CD8-positive, alpha-beta memory T cell (primary cell): ENCODE measurements at regions not wholly inside any gene's neighbourhood (a gene's known extent, or its start where the extent isn't known, plus 50 kb on each side); places are given as distances from the start of the nearest gene placed in this dataset.
A peak's percentile ranks its signal among the peaks of the same experiment; 100 is the strongest.
"Not testable (repeated sequence)": the region's sequence is repeated elsewhere in the genome, so short reads cannot be mapped to it uniquely, and the experiment has no call there.

Experiments
- CTCF ChIA-PET: fragments of 350-600 bp; sonication (Branson Sonifier 250); formaldehyde crosslinking; loops from one replicate; lab custom pipeline; 2021; ENCODE audit warnings: antibody characterized with exemption; lab: Charles Lee
- POLR2A ChIA-PET: fragments of 350-600 bp; sonication (Branson Sonifier 250); formaldehyde crosslinking; loops from one replicate; lab custom pipeline; 2021; ENCODE audit warnings: antibody characterized with exemption; lab: Charles Lee
- DNase-seq, 5 donors: peaks; one replicate each; pipeline versions ENCODE4 v3.0.0 to v3.0.0-alpha.2; 2020 to 2022; ENCODE audit warnings: mixed read lengths in 1 of 5
- H3K27ac ChIP-seq: one replicate; pipeline ENCODE4 v1.7.0; 2013; ENCODE audit warnings: low read depth, mild to moderate bottlenecking, low read length, moderate library complexity
- H3K27me3 ChIP-seq: 2 replicates; pipeline ENCODE4 v1.7.0; 2013; ENCODE audit warnings: low read length, mild to moderate bottlenecking; ENCODE audit not compliant: insufficient read depth, poor library complexity, severe bottlenecking
- H3K36me3 ChIP-seq: 2 replicates; pipeline ENCODE4 v1.7.0; 2013; ENCODE audit warnings: mild to moderate bottlenecking, low read length, moderate library complexity; ENCODE audit not compliant: insufficient read depth
- H3K4me1 ChIP-seq: 2 replicates; pipeline ENCODE4 v1.7.0; 2013; ENCODE audit warnings: mild to moderate bottlenecking, low read length, moderate library complexity; ENCODE audit not compliant: insufficient read depth
- H3K4me3 ChIP-seq: 2 replicates; pipeline ENCODE4 v1.7.0; 2013; ENCODE audit warnings: mild to moderate bottlenecking, low read length
- H3K9me3 ChIP-seq: 2 replicates; pipeline ENCODE4 v1.7.0; 2013; ENCODE audit warnings: mild to moderate bottlenecking, low read length
- H3K27ac Mint-ChIP-seq, 8 donors: one replicate each; pipeline ENCODE4 v1.8.0; 2020 to 2021; ENCODE audit warnings: mixed read lengths in 8 of 8, mild to moderate bottlenecking in 6 of 8, inconsistent platforms in 3 of 8, moderate library complexity in 3 of 8
- H3K27me3 Mint-ChIP-seq, 2 donors: one replicate each; pipeline ENCODE4 v1.8.0; 2020 to 2021; ENCODE audit warnings: mixed read lengths in 2 of 2, mild to moderate bottlenecking in 1 of 2, moderate library complexity in 1 of 2
- H3K36me3 Mint-ChIP-seq, 3 donors: one replicate each; pipeline ENCODE4 v1.8.0; 2020 to 2021; ENCODE audit warnings: mixed read lengths in 3 of 3, inconsistent platforms in 1 of 3, mild to moderate bottlenecking in 1 of 3
- H3K4me1 Mint-ChIP-seq, 3 donors: one replicate each; pipeline ENCODE4 v1.8.0; 2020 to 2021; ENCODE audit warnings: mixed read lengths in 3 of 3, inconsistent platforms in 1 of 3, mild to moderate bottlenecking in 1 of 3
- H3K4me3 Mint-ChIP-seq, 7 donors: one replicate each; pipeline ENCODE4 v1.8.0; 2020 to 2021; ENCODE audit warnings: mixed read lengths in 7 of 7, mild to moderate bottlenecking in 6 of 7, moderate library complexity in 4 of 7, inconsistent platforms in 2 of 7
- H3K9me3 Mint-ChIP-seq, 5 donors: one replicate each; pipeline ENCODE4 v1.8.0; 2020 to 2022; ENCODE audit warnings: mixed read lengths in 5 of 5, mild to moderate bottlenecking in 3 of 5, moderate library complexity in 2 of 5, inconsistent platforms in 1 of 5

DNA sequence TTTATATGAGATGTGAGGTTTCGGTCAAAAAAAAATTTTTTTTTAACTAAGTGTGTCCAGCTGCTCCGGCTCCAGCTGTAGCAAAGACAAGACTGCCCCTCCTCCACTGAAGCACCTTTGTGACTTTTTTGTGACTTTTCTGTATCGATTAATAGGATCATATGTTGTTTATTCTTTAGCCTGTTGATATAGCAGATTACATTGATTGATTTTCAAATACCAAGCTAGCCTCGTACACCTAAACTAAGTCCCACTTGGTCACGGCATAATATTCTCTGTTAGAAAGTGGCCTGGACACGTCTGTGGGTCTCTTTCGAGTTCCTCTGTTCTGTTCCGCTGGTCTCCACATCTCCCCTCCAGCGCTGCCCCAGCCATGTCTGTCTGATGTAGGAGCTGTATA, 126.8 kb downstream of the IGLL1 start:
- DNase-seq, result no peak
- Histone ChIP-seq H3K36me3 (no peaks in the 10 kb centered on the region), H3K4me3 (no peak overlapping the region), H3K27ac (no peak overlapping the region), H3K4me1 (no peaks in the 10 kb centered on the region), H3K27me3 (no peaks in the 10 kb centered on the region), H3K9me3 (no peaks in the 10 kb centered on the region)
- peaks cover 11 to 42% of the 10 kb centered on the region in 2 donors for H3K27me3 Mint-ChIP-seq
- H3K4me3 Mint-ChIP-seq, result no peak overlapping the region
- ChIA-PET CTCF (no interaction called here), POLR2A (no interaction called here)
- H3K9me3 Mint-ChIP-seq, result no peaks in the 10 kb centered on the region
- H3K27ac Mint-ChIP-seq, result no peak overlapping the region
- H3K4me1 Mint-ChIP-seq, result no peaks in the 10 kb centered on the region
- H3K36me3 Mint-ChIP-seq, result no peaks in the 10 kb centered on the region

DNA sequence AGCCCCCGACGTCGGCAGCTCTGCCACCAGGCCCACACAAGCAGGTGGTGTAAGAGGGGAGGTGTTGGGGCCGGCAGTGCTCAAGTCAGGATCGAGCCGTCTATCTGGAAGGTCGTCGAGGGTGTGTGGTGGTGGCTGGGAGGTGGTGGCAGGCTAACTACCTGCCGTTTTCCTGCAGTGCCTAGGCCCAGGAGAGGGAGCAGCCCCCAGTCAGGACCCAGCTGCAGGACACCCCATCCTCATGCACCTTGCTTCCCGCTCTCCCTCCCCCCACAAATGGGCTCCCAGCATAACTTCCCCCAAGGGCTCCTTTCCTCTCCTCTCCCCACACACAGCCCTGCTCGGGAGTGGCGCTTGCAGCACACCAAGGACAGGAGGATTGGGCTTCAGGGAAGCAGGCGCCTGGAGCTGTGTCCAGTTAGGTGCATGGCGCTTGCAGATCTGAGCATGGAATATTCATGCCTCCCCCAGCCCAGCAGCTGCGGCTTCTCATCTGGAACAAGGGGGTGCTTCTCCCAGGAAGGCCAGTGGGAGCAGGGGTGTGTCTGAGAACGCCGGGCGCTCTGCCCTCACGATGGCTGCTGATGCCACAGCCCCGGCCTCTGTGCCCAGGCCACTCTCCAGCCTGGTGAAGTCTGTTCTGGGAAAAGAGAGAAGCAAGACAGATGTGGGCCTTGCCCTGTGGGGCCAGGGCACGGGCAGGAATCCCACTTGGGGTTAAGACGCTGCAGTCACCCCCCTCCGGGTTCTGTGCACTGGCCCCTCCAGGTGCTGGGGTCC, 127.7 kb downstream of the IGLL1 start:
- Mint-ChIP-seq H3K4me3 (no peak overlapping the region), H3K36me3 (no peaks in the 10 kb centered on the region), H3K4me1 (no peaks in the 10 kb centered on the region), H3K27ac (no peak overlapping the region), H3K27me3 (peaks cover 11 to 38% of the 10 kb centered on the region in 2 donors), H3K9me3 (no peaks in the 10 kb centered on the region)
- Histone ChIP-seq H3K4me3 (no peak overlapping the region), H3K27me3 (no peaks in the 10 kb centered on the region), H3K9me3 (no peaks in the 10 kb centered on the region), H3K36me3 (no peaks in the 10 kb centered on the region), H3K27ac (no peak overlapping the region), H3K4me1 (no peaks in the 10 kb centered on the region)
- no peak for DNase-seq
- ChIA-PET CTCF (no interaction called here), POLR2A (no interaction called here)

DNA sequence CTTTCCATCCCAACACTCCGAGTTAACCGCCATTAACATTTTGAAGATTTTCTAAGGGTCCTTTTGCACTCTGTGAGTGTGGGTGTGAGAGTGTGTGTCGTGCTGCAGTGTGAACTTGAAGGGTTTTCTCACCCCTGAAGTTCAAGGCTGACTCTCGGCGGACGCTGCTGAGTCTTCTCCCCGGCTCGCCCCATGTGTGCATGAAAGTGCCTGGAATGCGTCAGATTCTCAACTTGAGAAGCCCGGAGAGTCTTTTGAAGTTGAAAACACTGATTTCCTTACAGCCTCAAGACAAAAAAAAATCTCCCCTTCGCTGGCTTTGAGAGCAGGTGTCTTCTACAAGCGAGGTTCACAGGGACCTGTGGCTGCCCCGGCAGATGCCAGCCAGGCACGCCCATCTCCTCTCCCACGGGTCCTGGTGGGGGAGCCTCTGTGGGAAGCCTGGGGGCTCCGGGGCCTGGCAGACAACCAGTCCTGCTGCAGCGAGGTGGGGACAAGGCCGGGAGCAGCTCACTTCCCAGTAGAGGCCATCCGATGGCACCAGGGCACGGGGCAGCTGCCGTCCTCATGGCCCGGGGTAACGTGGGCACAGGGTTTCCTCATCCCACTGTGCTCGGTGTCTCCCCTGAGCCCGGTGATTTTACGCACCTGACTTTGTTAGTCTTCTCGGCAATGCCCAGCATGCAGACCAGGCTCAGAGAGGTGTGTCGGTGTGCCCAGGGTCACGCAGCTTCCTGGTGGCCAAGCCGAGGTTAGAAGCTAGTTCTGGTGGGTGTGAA, 128.4 kb downstream of the IGLL1 start:
- POLR2A ChIA-PET, H3K36me3 Mint-ChIP-seq, H3K4me1 Mint-ChIP-seq, H3K27ac Mint-ChIP-seq, H3K27me3 ChIP-seq, H3K4me3 Mint-ChIP-seq, H3K9me3 Mint-ChIP-seq, H3K9me3 ChIP-seq, H3K36me3 ChIP-seq, H3K27ac ChIP-seq, CTCF ChIA-PET, H3K4me1 ChIP-seq, H3K4me3 ChIP-seq, DNase-seq: not testable (repeated sequence)
- H3K27me3 Mint-ChIP-seq, result peaks cover 7 to 32% of the 10 kb centered on the region in 2 donors

DNA sequence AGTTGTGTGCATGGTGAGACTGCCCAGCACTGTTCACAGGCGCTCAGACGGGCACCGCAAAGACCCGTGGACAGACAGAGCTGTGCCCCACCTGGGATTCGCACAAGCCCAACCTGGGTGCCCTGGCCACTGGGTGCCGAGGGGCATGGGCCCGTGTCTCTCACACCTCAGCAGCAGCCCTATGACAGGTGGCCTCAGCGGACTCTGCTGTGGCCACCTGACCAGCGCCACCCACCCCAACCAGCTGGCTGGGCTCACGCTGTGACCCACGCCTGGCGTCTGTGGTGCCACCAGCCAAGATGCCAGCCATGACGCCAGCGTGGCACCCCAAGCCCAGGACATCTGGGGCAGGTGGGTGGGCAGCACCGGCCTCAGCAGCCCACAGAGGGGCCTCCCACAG, 129.3 kb downstream of the IGLL1 start:
- H3K9me3 ChIP-seq, H3K4me3 Mint-ChIP-seq, H3K36me3 ChIP-seq, H3K4me3 ChIP-seq, H3K27me3 ChIP-seq, H3K4me1 Mint-ChIP-seq, H3K36me3 Mint-ChIP-seq, H3K27ac ChIP-seq, H3K9me3 Mint-ChIP-seq, CTCF ChIA-PET, H3K27ac Mint-ChIP-seq, DNase-seq, H3K4me1 ChIP-seq, POLR2A ChIA-PET: not testable (repeated sequence)
- peaks cover 6 to 25% of the 10 kb centered on the region in 2 donors for H3K27me3 Mint-ChIP-seq

DNA sequence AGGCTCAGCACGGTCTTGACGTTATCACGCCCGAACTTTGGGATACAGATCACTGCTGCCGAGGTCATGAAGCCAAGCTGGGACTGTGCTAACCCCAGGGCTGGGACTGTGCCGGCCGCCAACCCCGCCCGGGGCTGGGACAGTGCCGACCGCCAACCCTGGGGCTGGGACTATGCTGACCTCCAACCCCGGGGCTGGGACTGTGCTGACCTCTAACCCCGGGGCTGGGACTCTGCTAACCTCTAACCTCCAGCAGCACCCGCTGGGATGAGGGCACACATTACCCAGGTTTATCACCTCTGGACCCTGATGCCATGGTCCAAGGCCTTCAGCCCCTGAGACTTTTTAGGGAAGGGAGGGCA, 129.7 kb downstream of the IGLL1 start:
- Histone ChIP-seq H3K9me3 (no peaks in the 10 kb centered on the region), H3K4me1 (no peaks in the 10 kb centered on the region), H3K27me3 (no peaks in the 10 kb centered on the region), H3K27ac (no peak overlapping the region), H3K4me3 (no peak overlapping the region), H3K36me3 (no peaks in the 10 kb centered on the region)
- Mint-ChIP-seq H3K36me3 (no peaks in the 10 kb centered on the region), H3K4me1 (no peaks in the 10 kb centered on the region), H3K4me3 (no peak overlapping the region), H3K27ac (no peak overlapping the region), H3K27me3 (peaks cover 3 to 25% of the 10 kb centered on the region in 2 donors), H3K9me3 (peaks cover 0 to 4% (median 0%) of the 10 kb centered on the region in 5 donors)
- POLR2A ChIA-PET, result no interaction called here
- no peak for DNase-seq
- CTCF ChIA-PET, result no interaction called here

- H3K9me3 Mint-ChIP-seq, DNase-seq, POLR2A ChIA-PET, H3K27me3 ChIP-seq, H3K4me3 ChIP-seq, H3K36me3 Mint-ChIP-seq, H3K9me3 ChIP-seq, H3K36me3 ChIP-seq, H3K4me1 ChIP-seq, CTCF ChIA-PET, H3K4me1 Mint-ChIP-seq, H3K27ac ChIP-seq, H3K27ac Mint-ChIP-seq: not testable (repeated sequence)
- H3K4me3 Mint-ChIP-seq, result peak overlapping the region in 1 of 7 donors; percentile 66
- H3K27me3 Mint-ChIP-seq, result peaks cover 4 to 21% of the 10 kb centered on the region in 2 donors
Observed at GRCh38 chr22:23449748-23450433, 130.2 kb downstream of the IGLL1 start.

DNA sequence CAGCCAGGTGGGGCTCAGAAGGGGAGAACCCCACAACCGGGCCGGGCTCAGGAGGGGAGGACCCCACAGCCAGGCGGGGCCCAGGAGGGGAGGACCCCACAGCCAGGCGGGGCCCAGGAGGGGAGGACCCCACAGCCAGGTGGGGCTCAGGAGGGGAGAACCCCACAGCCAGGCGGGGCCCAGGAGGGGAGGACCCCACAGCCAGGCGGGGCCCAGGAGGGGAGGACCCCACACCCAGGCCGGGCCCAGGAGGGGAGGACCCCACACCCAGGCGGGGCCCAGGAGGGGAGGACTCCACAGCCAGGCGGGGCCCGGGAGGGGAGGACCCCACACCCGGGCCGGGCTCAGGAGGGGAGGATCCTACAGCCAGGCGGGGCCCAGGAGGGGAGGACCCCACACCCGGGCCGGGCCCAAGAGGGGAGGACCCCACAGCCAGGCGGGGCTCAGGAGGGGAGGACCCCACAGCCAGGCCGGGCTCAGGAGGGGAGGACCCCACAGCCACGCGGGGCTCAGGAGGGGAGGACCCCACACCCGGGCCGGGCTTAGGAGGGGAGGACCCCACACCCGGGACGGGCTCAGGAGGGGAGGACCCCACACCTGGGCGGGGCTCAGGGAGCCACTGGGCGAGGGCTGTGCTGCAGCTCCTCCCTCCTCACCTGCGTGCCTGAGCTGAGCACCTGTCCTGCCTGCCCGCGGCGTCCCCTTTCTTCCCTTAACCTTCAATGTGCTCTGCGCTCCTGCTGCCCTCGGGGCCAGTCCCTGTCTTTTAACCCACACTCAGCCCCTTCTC, 131.4 kb downstream of the IGLL1 start:
- H3K4me1 Mint-ChIP-seq, result not testable (repeated sequence)

More for the DNA sequence above, 131.4 kb downstream of the IGLL1 start:
- H3K4me3 ChIP-seq, H3K36me3 ChIP-seq, H3K4me1 ChIP-seq, H3K9me3 ChIP-seq, POLR2A ChIA-PET, CTCF ChIA-PET, H3K27ac ChIP-seq, DNase-seq, H3K27ac Mint-ChIP-seq, H3K27me3 ChIP-seq, H3K4me3 Mint-ChIP-seq, H3K9me3 Mint-ChIP-seq, H3K36me3 Mint-ChIP-seq: not testable (repeated sequence)
- H3K27me3 Mint-ChIP-seq, result peaks cover 4 to 12% of the 10 kb centered on the region in 2 donors
